ENCODE measurements at regions not wholly inside any gene's neighbourhood (a gene's known extent, or its start where the extent isn't known, plus 50 kb on each side); places are given as distances from the start of the nearest gene placed in this dataset.

GRCh38 chr9:87343816-87344430 is 153.7 kb upstream of the DAPK1 start:
- TF ChIP-seq CTCF (IDR thresholded peaks at IDR 0.05; ENCODE audit: extremely low read depth, low read depth, low read length) = no peak
- Histone ChIP-seq H3K4me1 (ENCODE audit: insufficient read depth, low read length) (peaks cover 3% of the 10 kb centered on the region), H3K79me2 (ENCODE audit: insufficient read depth, low read length) (no peaks in the 10 kb centered on the region), H3K4me2 (ENCODE audit: insufficient read depth, low read length) (no peak overlapping the region), H3K27me3 (ENCODE audit: insufficient read depth, low read length) (peaks cover 5% of the 10 kb centered on the region), H4K20me1 (ENCODE audit: insufficient read depth, low read length) (no peaks in the 10 kb centered on the region), H3K4me3 (ENCODE audit: insufficient read depth, low read length) (no peak overlapping the region), H2AFZ (ENCODE audit: low read length) (no peak overlapping the region), H3K9me3 (ENCODE audit: low read depth, low read length) (no peaks in the 10 kb centered on the region), H3K27ac (ENCODE audit: low read depth, low read length) (no peak overlapping the region), H3K36me3 (ENCODE audit: insufficient read depth, low read length) (no peaks in the 10 kb centered on the region)
- DNase-seq (ENCODE audit: insufficient read length, low spot score, missing footprints) = no peak

GRCh38 chr9:87346061-87346665 is 151.5 kb upstream of the DAPK1 start:
- no peak for TF ChIP-seq CTCF (IDR thresholded peaks at IDR 0.05; ENCODE audit: extremely low read depth, low read depth, low read length)
- Histone ChIP-seq H3K27ac (ENCODE audit: low read depth, low read length) (no peak overlapping the region), H3K9me3 (ENCODE audit: low read depth, low read length) (no peaks in the 10 kb centered on the region), H3K27me3 (ENCODE audit: insufficient read depth, low read length) (peaks cover under 1% of the 10 kb centered on the region), H3K4me3 (ENCODE audit: insufficient read depth, low read length) (no peak overlapping the region), H2AFZ (ENCODE audit: low read length) (no peak overlapping the region), H4K20me1 (ENCODE audit: insufficient read depth, low read length) (no peaks in the 10 kb centered on the region), H3K4me2 (ENCODE audit: insufficient read depth, low read length) (peak overlapping the region; percentile 18), H3K4me1 (ENCODE audit: insufficient read depth, low read length) (peaks cover 9% of the 10 kb centered on the region), H3K79me2 (ENCODE audit: insufficient read depth, low read length) (no peaks in the 10 kb centered on the region), H3K36me3 (ENCODE audit: insufficient read depth, low read length) (no peaks in the 10 kb centered on the region)
- peak; percentile 57 for DNase-seq (ENCODE audit: insufficient read length, low spot score, missing footprints)

GRCh38 chr9:87350915-87351314 is 146.8 kb upstream of the DAPK1 start:
- DNase-seq (ENCODE audit: insufficient read length, low spot score, missing footprints) = no peak
- no peak overlapping the region for H3K27ac ChIP-seq (ENCODE audit: low read depth, low read length)
- peak overlapping the region; percentile 23 for H3K4me2 ChIP-seq (ENCODE audit: insufficient read depth, low read length)
- no peaks in the 10 kb centered on the region for H3K36me3 ChIP-seq (ENCODE audit: insufficient read depth, low read length)
- H3K79me2 ChIP-seq (ENCODE audit: insufficient read depth, low read length) = no peaks in the 10 kb centered on the region
- no peak for TF ChIP-seq CTCF (IDR thresholded peaks at IDR 0.05; ENCODE audit: extremely low read depth, low read depth, low read length)
- no peak overlapping the region for H3K4me3 ChIP-seq (ENCODE audit: insufficient read depth, low read length)
- no peaks in the 10 kb centered on the region for H3K9me3 ChIP-seq (ENCODE audit: low read depth, low read length)
- no peak overlapping the region for H2AFZ ChIP-seq (ENCODE audit: low read length)
- H4K20me1 ChIP-seq (ENCODE audit: insufficient read depth, low read length) = no peaks in the 10 kb centered on the region
- H3K27me3 ChIP-seq (ENCODE audit: insufficient read depth, low read length) = no peaks in the 10 kb centered on the region
- H3K4me1 ChIP-seq (ENCODE audit: insufficient read depth, low read length) = peaks cover 9% of the 10 kb centered on the region

GRCh38 chr9:87353301-87353700 is 144.4 kb upstream of the DAPK1 start:
- no peak overlapping the region for H3K4me3 ChIP-seq (ENCODE audit: insufficient read depth, low read length)
- no peaks in the 10 kb centered on the region for H3K27me3 ChIP-seq (ENCODE audit: insufficient read depth, low read length)
- no peaks in the 10 kb centered on the region for H3K36me3 ChIP-seq (ENCODE audit: insufficient read depth, low read length)
- TF ChIP-seq CTCF (IDR thresholded peaks at IDR 0.05; ENCODE audit: extremely low read depth, low read depth, low read length) = no peak
- H3K9me3 ChIP-seq (ENCODE audit: low read depth, low read length) = no peaks in the 10 kb centered on the region
- DNase-seq (ENCODE audit: insufficient read length, low spot score, missing footprints) = no peak
- no peaks in the 10 kb centered on the region for H3K79me2 ChIP-seq (ENCODE audit: insufficient read depth, low read length)
- no peak overlapping the region for H3K4me2 ChIP-seq (ENCODE audit: insufficient read depth, low read length)
- no peak overlapping the region for H2AFZ ChIP-seq (ENCODE audit: low read length)
- no peak overlapping the region for H3K27ac ChIP-seq (ENCODE audit: low read depth, low read length)
- peaks cover 9% of the 10 kb centered on the region for H3K4me1 ChIP-seq (ENCODE audit: insufficient read depth, low read length)
- H4K20me1 ChIP-seq (ENCODE audit: insufficient read depth, low read length) = no peaks in the 10 kb centered on the region

Measured in osteoblast (primary cell).